Stomach (tissue), 8 donors: ENCODE measurements at regions not wholly inside any gene's neighbourhood (a gene's known extent, or its start where the extent isn't known, plus 50 kb on each side); places are given as distances from the start of the nearest gene placed in this dataset.
"Not testable (repeated sequence)": the region's sequence is repeated elsewhere in the genome, so short reads cannot be mapped to it uniquely, and the experiment has no call there.

Source experiments
- DNase-seq, 2 donors: peaks; one replicate each; pipeline versions ENCODE4 v3.0.0 to v3.0.0-alpha.2; 2013 to 2019
- H3K27ac ChIP-seq, 5 donors: fragments of 200-600 bp in 4 of 5; sonication (generic) in 4 of 5; one replicate each; pipeline ENCODE4 v1.5.1; 2013 to 2019; ENCODE audit warnings: mild to moderate bottlenecking in 1 of 5, moderate library complexity in 1 of 5
- H3K27me3 ChIP-seq, 3 donors: fragments of 200-600 bp; sonication (generic); one replicate each; pipeline ENCODE4 v1.5.1; 2017 to 2019; ENCODE audit warnings: mixed run types in 1 of 3
- H3K36me3 ChIP-seq, 4 donors: fragments of 200-600 bp; sonication (generic); 1 replicate in 3 of 4; 2 replicates in 1 of 4; pipeline ENCODE4 v1.5.1; 2016 to 2019
- H3K4me1 ChIP-seq, 4 donors: fragments of 200-600 bp; sonication (generic); one replicate each; pipeline ENCODE4 v1.5.1; 2016 to 2019
- H3K4me3 ChIP-seq, 4 donors: fragments of 200-600 bp; sonication (generic) in 3 of 4; one replicate each; pipeline ENCODE4 v1.5.1; 2016 to 2019; ENCODE audit warnings: mild to moderate bottlenecking in 1 of 4
- H3K9me3 ChIP-seq, 4 donors: fragments of 200-600 bp; sonication (generic); one replicate each; pipeline ENCODE4 v1.5.1; 2016 to 2019
- CTCF ChIP-seq, 7 experiments: fragments of 450-650 bp in 4 of 7; fragments of 200-600 bp in 3 of 7; sonication (generic) in 3 of 7; IDR thresholded peaks; one replicate each; pipeline ENCODE4 v1.5.1; 2016 to 2019; ENCODE audit warnings: antibody characterized with exemption in 7 of 7, control low read depth in 2 of 7, mild to moderate bottlenecking in 1 of 7
- EP300 ChIP-seq: sonication (generic); formaldehyde crosslinking; IDR thresholded peaks from one replicate; pipeline ENCODE4 v1.6.1; 2017; ENCODE audit warnings: antibody characterized with exemption
- POLR2A ChIP-seq, 4 donors: fragments of 450-650 bp; IDR thresholded peaks; one replicate each; pipeline ENCODE4 v1.6.1; 2016; ENCODE audit warnings: antibody characterized with exemption in 4 of 4, control low read depth in 2 of 4, mild to moderate bottlenecking in 1 of 4, moderate library complexity in 1 of 4
- POLR2AphosphoS5 ChIP-seq, 3 donors: sonication (generic); formaldehyde crosslinking; IDR thresholded peaks; one replicate each; pipeline ENCODE4 v1.6.1; 2016; ENCODE audit warnings: antibody characterized with exemption in 3 of 3
- WGBS, 5 donors: extraction: QIAGEN DNeasy Blood & Tissue Kit in 3 of 5; methylation state at CpG; one replicate each; pipeline versions ENCODE4 v1.1.5 to v1.1.7; 2013 to 2018; 5-methylcytosine and 5-hydroxymethylcytosine counted together
- intact Hi-C: fragments of 100-400 bp; cut with DNase I; formaldehyde crosslinking; loops from one replicate; pipeline ENCODE4 v1.15.1; 2023; ENCODE audit warnings: low total_unique reads
- donor health status: healthy with polysubstance abuse.
- donor health status: Bipolar disorder and iron deficiency.
- donor health status: healthy.

- DNase-seq: no peak
- no peaks in the 10 kb centered on the region for H3K9me3 ChIP-seq
- H3K27me3 ChIP-seq: no peaks in the 10 kb centered on the region
- no peak overlapping the region for H3K27ac ChIP-seq
- intact Hi-C loops: no loop called here
- no peaks in the 10 kb centered on the region for H3K36me3 ChIP-seq
- no peak for TF ChIP-seq POLR2AphosphoS5 (IDR thresholded peaks at IDR 0.05)
- TF ChIP-seq EP300: no peak
- TF ChIP-seq POLR2A (IDR thresholded peaks at IDR 0.05): no peak
- no peak for TF ChIP-seq CTCF (IDR thresholded peaks at IDR 0.05)
- no peak overlapping the region for H3K4me3 ChIP-seq
- no peaks in the 10 kb centered on the region for H3K4me1 ChIP-seq
- WGBS, 5 donors: 69 to 74% (median 72%) methylated on average over 5 of the region's 5 CpGs
Measured at GRCh38 chr7:124250297-124251034, 217.6 kb upstream of the TMEM229A start.

- TF ChIP-seq POLR2A (IDR thresholded peaks at IDR 0.05) (no peak), EP300 (no peak), POLR2AphosphoS5 (IDR thresholded peaks at IDR 0.05) (no peak), CTCF (IDR thresholded peaks at IDR 0.05) (no peak)
- intact Hi-C loops: no loop called here
- H3K4me3 ChIP-seq: no peak overlapping the region
- no peaks in the 10 kb centered on the region for H3K4me1 ChIP-seq
- H3K27me3 ChIP-seq: no peaks in the 10 kb centered on the region
- H3K36me3 ChIP-seq: no peaks in the 10 kb centered on the region
- H3K27ac ChIP-seq: no peak overlapping the region
- DNase-seq: no peak
- no peaks in the 10 kb centered on the region for H3K9me3 ChIP-seq
- 24 to 56% (median 42%) methylated on average over 2 of the region's 2 CpGs for WGBS, 5 donors
Measured at GRCh38 chr7:124247691-124248090, 214.8 kb upstream of the TMEM229A start.

- no peak for DNase-seq
- Histone ChIP-seq H3K27ac (no peak overlapping the region), H3K9me3 (no peaks in the 10 kb centered on the region), H3K36me3 (no peaks in the 10 kb centered on the region), H3K4me3 (no peak overlapping the region), H3K4me1 (no peaks in the 10 kb centered on the region), H3K27me3 (no peaks in the 10 kb centered on the region)
- TF ChIP-seq CTCF (IDR thresholded peaks at IDR 0.05) (no peak), POLR2A (IDR thresholded peaks at IDR 0.05) (no peak), POLR2AphosphoS5 (IDR thresholded peaks at IDR 0.05) (no peak), EP300 (no peak)
- 54 to 69% (median 63%) methylated on average over 2 of the region's 2 CpGs for WGBS, 5 donors
- intact Hi-C loops: no loop called here
Measured at GRCh38 chr7:124246262-124246863, 213.5 kb upstream of the TMEM229A start.

- H3K27me3 ChIP-seq, H3K4me3 ChIP-seq, H3K9me3 ChIP-seq, intact Hi-C loops, H3K27ac ChIP-seq, DNase-seq, H3K36me3 ChIP-seq, H3K4me1 ChIP-seq: not testable (repeated sequence)
Measured at GRCh38 chr7:124244469-124244868, 211.6 kb upstream of the TMEM229A start.

GRCh38 chr7:124219681-124220080, 186.8 kb upstream of the TMEM229A start:
- TF ChIP-seq CTCF (IDR thresholded peaks at IDR 0.05) (no peak), EP300 (no peak), POLR2AphosphoS5 (IDR thresholded peaks at IDR 0.05) (no peak), POLR2A (IDR thresholded peaks at IDR 0.05) (no peak)
- H3K36me3 ChIP-seq: no peaks in the 10 kb centered on the region
- no peaks in the 10 kb centered on the region for H3K27me3 ChIP-seq
- intact Hi-C loops: no loop called here
- no peak for DNase-seq
- H3K4me1 ChIP-seq: no peaks in the 10 kb centered on the region
- no peak overlapping the region for H3K27ac ChIP-seq
- H3K9me3 ChIP-seq: peaks cover 0 to 15% (median 7%) of the 10 kb centered on the region in 4 donors
- 44 to 56% (median 47%) methylated on average over 3 of the region's 3 CpGs for WGBS, 5 donors
- no peak overlapping the region for H3K4me3 ChIP-seq
